ENCODE measurements at regions not wholly inside any gene's neighbourhood (a gene's known extent, or its start where the extent isn't known, plus 50 kb on each side); places are given as distances from the start of the nearest gene placed in this dataset.
"Not testable (repeated sequence)": the region's sequence is repeated elsewhere in the genome, so short reads cannot be mapped to it uniquely, and the experiment has no call there.

GRCh38 chr6:118722829-118723813 is 71.7 kb upstream of the CEP85L start:
- DNase-seq (ENCODE audit: low read depth, low spot score) = no peak

GRCh38 chr6:118720125-118720473 is 68.7 kb upstream of the CEP85L start:
- DNase-seq (ENCODE audit: low read depth, low spot score) = no peak
- no peak overlapping the region for H3K4me3 ChIP-seq (ENCODE audit: low read length)

More at GRCh38 chr6:118722829-118723813, 71.7 kb upstream of the CEP85L start:
- H3K4me3 ChIP-seq (ENCODE audit: low read length) = no peak overlapping the region

GRCh38 chr6:118719351-118720124 is 68.1 kb upstream of the CEP85L start:
- no peak overlapping the region for H3K4me3 ChIP-seq (ENCODE audit: low read length)
- peak; percentile 50 for DNase-seq (ENCODE audit: low read depth, low spot score)

- H3K4me3 ChIP-seq (ENCODE audit: low read length) = no peak overlapping the region
- DNase-seq (ENCODE audit: low read depth, low spot score) = no peak
Measured at GRCh38 chr6:118718903-118719302, 67.5 kb upstream of the CEP85L start.

- no peak overlapping the region for H3K4me3 ChIP-seq (ENCODE audit: low read length)
- DNase-seq (ENCODE audit: low read depth, low spot score) = no peak
Measured at GRCh38 chr6:118718297-118718696, 66.9 kb upstream of the CEP85L start.

GRCh38 chr6:118717106-118717505 is 65.7 kb upstream of the CEP85L start:
- H3K4me3 ChIP-seq (ENCODE audit: low read length) = no peak overlapping the region
- DNase-seq (ENCODE audit: low read depth, low spot score) = no peak

GRCh38 chr6:118715907-118716306 is 64.5 kb upstream of the CEP85L start:
- not testable (repeated sequence) for H3K4me3 ChIP-seq (ENCODE audit: low read length); DNase-seq (ENCODE audit: low read depth, low spot score)

GRCh38 chr6:118715376-118715775 is 64.0 kb upstream of the CEP85L start:
- H3K4me3 ChIP-seq (ENCODE audit: low read length) = no peak overlapping the region
- no peak for DNase-seq (ENCODE audit: low read depth, low spot score)

GRCh38 chr6:118714756-118715155 is 63.4 kb upstream of the CEP85L start:
- DNase-seq (ENCODE audit: low read depth, low spot score) = no peak
- H3K4me3 ChIP-seq (ENCODE audit: low read length) = no peak overlapping the region

- DNase-seq (ENCODE audit: low read depth, low spot score) = no peak
- no peak overlapping the region for H3K4me3 ChIP-seq (ENCODE audit: low read length)
Measured at GRCh38 chr6:118712969-118713368, 61.6 kb upstream of the CEP85L start.

GRCh38 chr6:118710616-118711015 is 59.2 kb upstream of the CEP85L start:
- no peak overlapping the region for H3K4me3 ChIP-seq (ENCODE audit: low read length)

GRCh38 chr6:118709859-118710350 is 58.5 kb upstream of the CEP85L start:
- peak; percentile 98 for DNase-seq (ENCODE audit: low read depth, low spot score)
- peak overlapping the region; percentile 70 for H3K4me3 ChIP-seq (ENCODE audit: low read length)

More at GRCh38 chr6:118710616-118711015, 59.2 kb upstream of the CEP85L start:
- no peak for DNase-seq (ENCODE audit: low read depth, low spot score)

GRCh38 chr6:118708744-118709143 is 57.4 kb upstream of the CEP85L start:
- H3K4me3 ChIP-seq (ENCODE audit: low read length) = peak overlapping the region; percentile 70
- DNase-seq (ENCODE audit: low read depth, low spot score) = no peak

- DNase-seq (ENCODE audit: low read depth, low spot score) = no peak
- peak overlapping the region; percentile 70 for H3K4me3 ChIP-seq (ENCODE audit: low read length)
Measured at GRCh38 chr6:118708055-118708454, 56.7 kb upstream of the CEP85L start.

- DNase-seq (ENCODE audit: low read depth, low spot score) = no peak
- H3K4me3 ChIP-seq (ENCODE audit: low read length) = no peak overlapping the region
Measured at GRCh38 chr6:118706702-118707101, 55.3 kb upstream of the CEP85L start.

- peak; percentile 41 for DNase-seq (ENCODE audit: low read depth, low spot score)
- H3K4me3 ChIP-seq (ENCODE audit: low read length) = peak overlapping the region; percentile 2; the same call in 1 of the 2 replicates
Measured at GRCh38 chr6:118705544-118706491, 54.4 kb upstream of the CEP85L start.

GRCh38 chr6:118704915-118705314 is 53.5 kb upstream of the CEP85L start:
- no peak for DNase-seq (ENCODE audit: low read depth, low spot score)
- H3K4me3 ChIP-seq (ENCODE audit: low read length) = no peak overlapping the region

- DNase-seq (ENCODE audit: low read depth, low spot score); H3K4me3 ChIP-seq (ENCODE audit: low read length): not testable (repeated sequence)
Measured at GRCh38 chr6:118701260-118701659, 49.9 kb upstream of the CEP85L start.
